Caki2 (cell line): ENCODE measurements at regions not wholly inside any gene's neighbourhood (a gene's known extent, or its start where the extent isn't known, plus 50 kb on each side); places are given as distances from the start of the nearest gene placed in this dataset.
A peak's percentile ranks its signal among the peaks of the same experiment; 100 is the strongest.

Experiments used
- DNase-seq: peaks from one replicate; pipeline ENCODE4 v3.0.0-alpha.2; 2015; ENCODE audit warnings: low read depth
- in situ Hi-C: cut with HindIII; loops from 2 replicates; pipeline ENCODE4 v1.10.0; 2016; ENCODE audit warnings: low sequenced_read_pairs, low pct_unique_long_range_greater_than_20kb, mixed read lengths

GRCh38 chr2:37425408-37425807 lies 81.0 kb downstream of the QPCT start:
- in situ Hi-C loops = no loop called here
- DNase-seq = no peak

GRCh38 chr2:37427241-37427640 lies 82.8 kb downstream of the QPCT start:
- no peak for DNase-seq
- in situ Hi-C loops = no loop called here

GRCh38 chr2:37436323-37436722 lies 91.9 kb downstream of the QPCT start:
- in situ Hi-C loops = no loop called here
- DNase-seq = no peak

- in situ Hi-C loops = no loop called here
- no peak for DNase-seq
Observed at GRCh38 chr2:37439131-37439642, 94.8 kb downstream of the QPCT start.

- peak; percentile 58 for DNase-seq
Observed at GRCh38 chr2:37441055-37441454, 96.6 kb downstream of the QPCT start.

GRCh38 chr2:37443082-37443481 lies 98.7 kb downstream of the QPCT start:
- no peak for DNase-seq
- in situ Hi-C loops = no loop called here

More at GRCh38 chr2:37441055-37441454, 96.6 kb downstream of the QPCT start:
- in situ Hi-C loops = no loop called here

- in situ Hi-C loops = no loop called here
- no peak for DNase-seq
Observed at GRCh38 chr2:37447446-37447845, 103.0 kb downstream of the QPCT start.

GRCh38 chr2:37448342-37449120 lies 104.1 kb downstream of the QPCT start:
- no peak for DNase-seq
- in situ Hi-C loops = no loop called here

GRCh38 chr2:37449761-37450296 lies 105.4 kb downstream of the QPCT start:
- DNase-seq = no peak

GRCh38 chr2:37453027-37453426 lies 108.6 kb downstream of the QPCT start:
- DNase-seq = no peak
- in situ Hi-C loops = no loop called here

More at GRCh38 chr2:37449761-37450296, 105.4 kb downstream of the QPCT start:
- in situ Hi-C loops = no loop called here

- no peak for DNase-seq
- in situ Hi-C loops = no loop called here
Observed at GRCh38 chr2:37454851-37455762, 110.7 kb downstream of the QPCT start.

- in situ Hi-C loops = no loop called here
- DNase-seq = no peak
Observed at GRCh38 chr2:37456479-37456878, 112.0 kb downstream of the QPCT start.

- in situ Hi-C loops = no loop called here
Observed at GRCh38 chr2:37457401-37457901, 113.0 kb downstream of the QPCT start.

GRCh38 chr2:37458133-37458532 lies 113.7 kb downstream of the QPCT start:
- in situ Hi-C loops = no loop called here
- no peak for DNase-seq

More at GRCh38 chr2:37457401-37457901, 113.0 kb downstream of the QPCT start:
- DNase-seq = no peak

GRCh38 chr2:37459095-37459981 lies 114.9 kb downstream of the QPCT start:
- in situ Hi-C loops = no loop called here
- no peak for DNase-seq

- in situ Hi-C loops = no loop called here
- DNase-seq = no peak
Observed at GRCh38 chr2:37460896-37461229, 116.4 kb downstream of the QPCT start.

- in situ Hi-C loops = no loop called here
- no peak for DNase-seq
Observed at GRCh38 chr2:37464067-37464466, 119.6 kb downstream of the QPCT start.
